Central memory CD8-positive, alpha-beta T cell (primary cell): ENCODE measurements at regions not wholly inside any gene's neighbourhood (a gene's known extent, or its start where the extent isn't known, plus 50 kb on each side); places are given as distances from the start of the nearest gene placed in this dataset.
"Not testable (repeated sequence)": the region's sequence is repeated elsewhere in the genome, so short reads cannot be mapped to it uniquely, and the experiment has no call there.

ENCODE experiments used
- ATAC-seq: fragments of 150-1000 bp; cut with Tn5 transposase; replicated peaks from 2 replicates; pipeline ENCODE4 v1.10.0; 2022; ENCODE audit warnings: mild to moderate bottlenecking, moderate FRiP score, moderate number of reproducible peaks; ENCODE audit not compliant: poor library complexity, severe bottlenecking; ENCODE audit errors: extremely low read depth
- DNase-seq, 2 donors: peaks; one replicate each; pipeline ENCODE4 v3.0.0; 2021; ENCODE audit warnings: low spot score in 2 of 2
- H3K27ac Mint-ChIP-seq: one replicate; pipeline ENCODE4 v1.8.0; 2022; ENCODE audit warnings: low read depth, mild to moderate bottlenecking, moderate library complexity, mixed read lengths
- H3K27me3 Mint-ChIP-seq: one replicate; pipeline ENCODE4 v1.8.0; 2022; ENCODE audit warnings: mixed read lengths
- H3K36me3 Mint-ChIP-seq: one replicate; pipeline ENCODE4 v1.8.0; 2022; ENCODE audit warnings: mild to moderate bottlenecking, moderate library complexity, mixed read lengths; ENCODE audit not compliant: insufficient read depth
- H3K4me1 Mint-ChIP-seq: one replicate; pipeline ENCODE4 v1.8.0; 2022; ENCODE audit warnings: mixed read lengths
- H3K4me3 Mint-ChIP-seq: one replicate; pipeline ENCODE4 v1.8.0; 2022; ENCODE audit warnings: mild to moderate bottlenecking, moderate library complexity, mixed read lengths
- H3K9me3 Mint-ChIP-seq: one replicate; pipeline ENCODE4 v1.8.0; 2022; ENCODE audit warnings: mixed read lengths

GRCh38 chr3:145482735-145483134 lies 678.2 kb downstream of the PLOD2 start:
- not testable (repeated sequence) for H3K36me3 Mint-ChIP-seq, H3K27ac Mint-ChIP-seq, H3K4me3 Mint-ChIP-seq, H3K27me3 Mint-ChIP-seq, DNase-seq, H3K9me3 Mint-ChIP-seq, H3K4me1 Mint-ChIP-seq, ATAC-seq

- no peak for ATAC-seq
- no peak overlapping the region for H3K27ac Mint-ChIP-seq
- H3K27me3 Mint-ChIP-seq, result no peaks in the 10 kb centered on the region
- H3K4me3 Mint-ChIP-seq, result no peak overlapping the region
- no peak for DNase-seq
- H3K36me3 Mint-ChIP-seq, result no peaks in the 10 kb centered on the region
- H3K9me3 Mint-ChIP-seq, result peaks cover 5% of the 10 kb centered on the region
- H3K4me1 Mint-ChIP-seq, result no peaks in the 10 kb centered on the region
Measured at GRCh38 chr3:145483992-145484391, 677.0 kb downstream of the PLOD2 start.

DNA sequence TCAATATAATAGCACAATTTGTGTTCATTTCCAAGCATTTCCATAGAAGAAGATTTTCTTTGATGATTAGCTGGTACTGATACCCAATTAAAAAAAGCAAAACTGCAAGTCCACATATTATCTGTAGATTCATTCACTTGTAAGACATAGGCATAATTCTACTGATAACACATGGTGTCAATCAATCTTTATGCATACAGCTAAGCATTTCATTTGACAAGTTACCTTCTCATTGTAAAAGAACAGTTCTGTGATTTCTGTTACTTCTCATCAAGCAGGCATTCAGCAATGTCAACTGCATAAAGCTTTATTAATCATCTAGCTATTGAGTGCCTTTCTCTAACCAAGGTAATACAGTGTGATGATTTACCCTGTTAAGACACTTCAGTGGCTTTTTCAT lies 672.0 kb downstream of the PLOD2 start:
- Mint-ChIP-seq H3K27me3 (no peaks in the 10 kb centered on the region), H3K36me3 (no peaks in the 10 kb centered on the region), H3K4me1 (no peaks in the 10 kb centered on the region), H3K4me3 (no peak overlapping the region), H3K9me3 (peaks cover 6% of the 10 kb centered on the region), H3K27ac (no peak overlapping the region)
- ATAC-seq (no peak), DNase-seq (no peak)

GRCh38 chr3:145490088-145491048 lies 670.6 kb downstream of the PLOD2 start:
- H3K27me3 Mint-ChIP-seq, result no peaks in the 10 kb centered on the region

DNA sequence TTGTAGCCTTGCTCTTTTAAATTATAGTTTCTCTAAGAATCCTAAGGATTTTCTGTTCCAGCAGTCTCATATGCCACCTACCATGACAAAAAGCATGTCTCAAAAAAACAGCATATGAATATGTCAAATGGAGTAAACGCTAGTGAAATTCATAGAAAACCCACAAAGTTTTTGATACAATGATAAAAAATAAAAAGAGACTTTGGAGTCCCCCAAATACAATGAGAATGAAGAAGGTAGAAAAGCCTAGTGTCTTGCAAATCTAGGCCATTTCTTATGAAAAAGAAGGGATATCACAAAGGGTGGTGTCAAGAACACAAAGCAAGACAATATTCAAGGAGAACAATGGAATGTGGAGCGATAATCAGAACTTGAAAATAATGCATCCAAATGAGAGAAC lies 668.5 kb downstream of the PLOD2 start:
- no peaks in the 10 kb centered on the region for H3K27me3 Mint-ChIP-seq
- no peaks in the 10 kb centered on the region for H3K4me1 Mint-ChIP-seq
- no peak overlapping the region for H3K4me3 Mint-ChIP-seq
- H3K9me3 Mint-ChIP-seq, result peaks cover 6% of the 10 kb centered on the region
- no peaks in the 10 kb centered on the region for H3K36me3 Mint-ChIP-seq
- H3K27ac Mint-ChIP-seq, result no peak overlapping the region
- ATAC-seq (no peak), DNase-seq (no peak)

More at GRCh38 chr3:145490088-145491048, 670.6 kb downstream of the PLOD2 start:
- no peak for DNase-seq
- H3K4me3 Mint-ChIP-seq, result no peak overlapping the region
- no peaks in the 10 kb centered on the region for H3K4me1 Mint-ChIP-seq
- no peak overlapping the region for H3K27ac Mint-ChIP-seq
- no peaks in the 10 kb centered on the region for H3K36me3 Mint-ChIP-seq
- H3K9me3 Mint-ChIP-seq, result peaks cover 6% of the 10 kb centered on the region
- ATAC-seq, result no peak

DNA sequence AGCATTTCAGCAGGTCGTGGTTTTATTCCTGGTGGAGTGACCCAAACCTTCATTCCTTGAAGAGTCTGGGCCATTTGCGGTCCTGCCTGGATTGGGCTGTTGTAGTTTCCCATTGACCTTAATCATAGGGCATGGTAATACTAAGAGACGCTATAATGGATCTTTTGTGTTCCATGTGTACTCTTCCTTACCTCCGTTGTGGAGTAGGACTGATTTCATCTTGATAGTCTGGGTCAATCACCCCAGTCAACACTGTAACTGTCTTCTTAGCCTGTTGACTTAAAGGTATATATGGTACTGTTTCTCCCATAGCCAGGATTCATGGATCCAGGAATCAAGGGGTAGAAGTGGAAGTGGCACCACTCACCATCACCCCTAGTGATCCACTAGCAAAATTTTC lies 643.6 kb downstream of the PLOD2 start:
- H3K36me3 Mint-ChIP-seq, DNase-seq, H3K4me3 Mint-ChIP-seq, H3K4me1 Mint-ChIP-seq, H3K27me3 Mint-ChIP-seq, ATAC-seq, H3K27ac Mint-ChIP-seq: not testable (repeated sequence)
- peaks cover 13% of the 10 kb centered on the region for H3K9me3 Mint-ChIP-seq

- peaks cover 1% of the 10 kb centered on the region for H3K36me3 Mint-ChIP-seq
- DNase-seq (no peak), ATAC-seq (no peak)
- peaks cover 16% of the 10 kb centered on the region for H3K9me3 Mint-ChIP-seq
- H3K27me3 Mint-ChIP-seq, result no peaks in the 10 kb centered on the region
- H3K4me1 Mint-ChIP-seq, result no peaks in the 10 kb centered on the region
- no peak overlapping the region for H3K27ac Mint-ChIP-seq
- no peak overlapping the region for H3K4me3 Mint-ChIP-seq
Measured at GRCh38 chr3:145518639-145519038, 642.3 kb downstream of the PLOD2 start.

GRCh38 chr3:145519398-145520047 lies 641.5 kb downstream of the PLOD2 start:
- Mint-ChIP-seq H3K27ac (no peak overlapping the region), H3K36me3 (no peaks in the 10 kb centered on the region), H3K27me3 (no peaks in the 10 kb centered on the region), H3K4me1 (no peaks in the 10 kb centered on the region), H3K9me3 (peaks cover 16% of the 10 kb centered on the region), H3K4me3 (no peak overlapping the region)
- DNase-seq (no peak), ATAC-seq (no peak)

DNA sequence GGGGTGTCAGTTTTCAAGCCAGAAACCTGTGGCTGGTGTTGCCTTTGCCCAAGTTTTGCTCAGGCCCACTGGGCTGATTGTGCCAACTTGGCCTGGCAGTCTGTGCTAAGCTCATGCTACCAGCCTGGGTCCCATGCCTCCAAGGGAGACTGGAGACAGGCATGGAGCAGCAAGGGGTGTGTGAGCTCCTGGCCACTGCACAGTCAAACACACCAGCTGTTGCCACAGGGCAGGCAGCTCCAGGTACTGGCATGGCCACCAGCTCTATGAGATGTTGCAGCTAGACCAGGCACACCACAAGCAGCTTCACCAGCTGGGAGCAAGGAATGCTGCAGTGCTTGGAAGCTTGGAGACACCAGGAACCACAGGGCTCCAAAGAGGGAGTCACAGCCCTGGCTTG lies 638.8 kb downstream of the PLOD2 start:
- H3K9me3 Mint-ChIP-seq, result peaks cover 10% of the 10 kb centered on the region
- no peaks in the 10 kb centered on the region for H3K4me1 Mint-ChIP-seq
- no peak for ATAC-seq
- DNase-seq, result no peak
- H3K4me3 Mint-ChIP-seq, result no peak overlapping the region
- H3K36me3 Mint-ChIP-seq, result no peaks in the 10 kb centered on the region
- H3K27me3 Mint-ChIP-seq, result no peaks in the 10 kb centered on the region
- no peak overlapping the region for H3K27ac Mint-ChIP-seq

GRCh38 chr3:145522893-145523651 lies 637.9 kb downstream of the PLOD2 start:
- no peaks in the 10 kb centered on the region for H3K27me3 Mint-ChIP-seq
- H3K4me1 Mint-ChIP-seq, result no peaks in the 10 kb centered on the region
- H3K4me3 Mint-ChIP-seq, result no peak overlapping the region
- peaks cover 7% of the 10 kb centered on the region for H3K9me3 Mint-ChIP-seq
- ATAC-seq, result no peak
- H3K36me3 Mint-ChIP-seq, result no peaks in the 10 kb centered on the region
- H3K27ac Mint-ChIP-seq, result no peak overlapping the region
- no peak for DNase-seq

- ATAC-seq (no peak), DNase-seq (no peak)
- Mint-ChIP-seq H3K4me3 (no peak overlapping the region), H3K27me3 (no peaks in the 10 kb centered on the region), H3K36me3 (peaks cover 1% of the 10 kb centered on the region), H3K4me1 (no peaks in the 10 kb centered on the region), H3K9me3 (peaks cover 21% of the 10 kb centered on the region), H3K27ac (no peak overlapping the region)
Measured at GRCh38 chr3:145531548-145531947, 629.4 kb downstream of the PLOD2 start.

DNA sequence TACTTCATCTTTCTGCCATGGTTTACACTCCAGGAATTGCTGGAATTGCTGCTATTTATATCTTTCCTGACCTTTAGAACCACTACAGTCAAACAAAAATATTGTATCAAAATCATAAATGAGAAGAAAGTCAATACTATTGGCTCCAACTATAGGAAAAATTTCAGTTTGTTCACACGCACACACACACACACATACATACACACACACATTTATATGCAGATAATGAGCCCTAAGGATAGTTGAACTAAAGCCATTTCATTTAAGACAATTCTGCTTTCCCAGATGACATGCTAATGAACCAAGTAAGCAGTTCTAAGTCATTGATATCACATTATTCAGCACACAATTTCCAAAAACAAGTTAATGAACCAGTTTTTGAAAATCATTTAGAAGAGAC lies 627.3 kb downstream of the PLOD2 start:
- DNase-seq (no peak), ATAC-seq (no peak)
- Mint-ChIP-seq H3K27me3 (no peaks in the 10 kb centered on the region), H3K9me3 (peaks cover 17% of the 10 kb centered on the region), H3K27ac (no peak overlapping the region), H3K4me1 (no peaks in the 10 kb centered on the region), H3K4me3 (no peak overlapping the region), H3K36me3 (peaks cover 4% of the 10 kb centered on the region)
